ENCODE measurements at regions not wholly inside any gene's neighbourhood (a gene's known extent, or its start where the extent isn't known, plus 50 kb on each side); places are given as distances from the start of the nearest gene placed in this dataset.

DNA sequence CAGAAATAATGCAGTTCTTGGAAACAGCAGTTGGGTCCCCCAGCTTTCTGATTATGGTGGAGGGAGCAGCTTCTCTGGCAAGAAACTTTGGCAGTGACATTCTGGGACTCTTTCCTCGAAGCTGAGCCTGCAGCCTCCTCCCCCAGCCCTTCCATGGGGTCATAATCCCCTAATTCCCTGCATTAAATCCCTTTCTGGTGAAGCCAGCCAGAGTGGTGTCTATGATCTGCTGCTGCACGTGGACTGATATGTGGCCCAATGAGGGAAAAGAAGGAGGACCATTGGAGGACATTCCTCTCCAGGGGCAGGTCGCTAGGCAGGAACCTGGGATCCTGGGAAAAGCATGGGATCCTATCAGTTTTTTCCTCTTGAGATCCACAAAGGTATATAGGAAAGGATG is 470.5 kb downstream of the RPS24 start:
- Histone ChIP-seq H3K27me3 (ENCODE audit: insufficient read depth in 3 of 3, low read length in 2 of 3) (no peaks in the 10 kb centered on the region), H3K4me3 (no peak overlapping the region), H3K27ac (no peak overlapping the region), H3K36me3 (ENCODE audit: insufficient read depth in 1 of 2, low read depth in 1 of 2) (no peaks in the 10 kb centered on the region), H3K4me1 (no peaks in the 10 kb centered on the region), H3K9me3 (no peaks in the 10 kb centered on the region)
- 68 to 75% (median 69%) methylated on average over 3 of the region's 3 CpGs for WGBS, 3 donors
- ATAC-seq (no peak), DNase-seq (no peak)
- intact Hi-C loops (cut with DNase I) = no loop called here
- TF ChIP-seq, protein P1, sequence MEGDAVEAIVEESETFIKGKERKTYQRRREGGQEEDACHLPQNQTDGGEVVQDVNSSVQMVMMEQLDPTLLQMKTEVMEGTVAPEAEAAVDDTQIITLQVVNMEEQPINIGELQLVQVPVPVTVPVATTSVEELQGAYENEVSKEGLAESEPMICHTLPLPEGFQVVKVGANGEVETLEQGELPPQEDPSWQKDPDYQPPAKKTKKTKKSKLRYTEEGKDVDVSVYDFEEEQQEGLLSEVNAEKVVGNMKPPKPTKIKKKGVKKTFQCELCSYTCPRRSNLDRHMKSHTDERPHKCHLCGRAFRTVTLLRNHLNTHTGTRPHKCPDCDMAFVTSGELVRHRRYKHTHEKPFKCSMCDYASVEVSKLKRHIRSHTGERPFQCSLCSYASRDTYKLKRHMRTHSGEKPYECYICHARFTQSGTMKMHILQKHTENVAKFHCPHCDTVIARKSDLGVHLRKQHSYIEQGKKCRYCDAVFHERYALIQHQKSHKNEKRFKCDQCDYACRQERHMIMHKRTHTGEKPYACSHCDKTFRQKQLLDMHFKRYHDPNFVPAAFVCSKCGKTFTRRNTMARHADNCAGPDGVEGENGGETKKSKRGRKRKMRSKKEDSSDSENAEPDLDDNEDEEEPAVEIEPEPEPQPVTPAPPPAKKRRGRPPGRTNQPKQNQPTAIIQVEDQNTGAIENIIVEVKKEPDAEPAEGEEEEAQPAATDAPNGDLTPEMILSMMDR (IDR thresholded peaks at IDR 0.05) = no peak

DNA sequence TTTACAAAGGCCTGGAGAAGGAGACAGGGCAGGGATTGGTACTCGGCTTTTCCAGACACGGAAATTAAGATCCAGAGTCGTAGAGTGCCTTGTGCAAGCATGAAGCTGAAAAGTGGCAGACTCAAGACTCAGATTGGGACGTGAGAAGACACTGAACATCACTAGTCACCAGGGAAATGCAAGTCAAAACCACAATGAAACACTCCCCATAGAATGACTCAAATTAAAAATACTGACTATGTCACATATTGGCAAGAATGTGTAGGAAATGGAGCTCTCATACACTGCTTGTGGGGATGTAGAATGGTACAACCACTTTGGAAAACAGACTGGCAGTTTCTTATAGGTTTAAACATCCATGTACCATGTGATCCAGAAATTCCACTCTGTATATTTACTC is 472.0 kb downstream of the RPS24 start:
- Histone ChIP-seq H3K4me1 (no peaks in the 10 kb centered on the region), H3K36me3 (ENCODE audit: insufficient read depth in 1 of 2, low read depth in 1 of 2) (no peaks in the 10 kb centered on the region), H3K9me3 (no peaks in the 10 kb centered on the region), H3K4me3 (no peak overlapping the region), H3K27ac (no peak overlapping the region), H3K27me3 (ENCODE audit: insufficient read depth in 3 of 3, low read length in 2 of 3) (no peaks in the 10 kb centered on the region)
- intact Hi-C loops (cut with DNase I) = no loop called here
- 96 to 98% (median 97%) methylated on average over 4 of the region's 4 CpGs for WGBS, 3 donors
- TF ChIP-seq, protein P1 (IDR thresholded peaks at IDR 0.05) = no peak
- ATAC-seq (no peak), DNase-seq (no peak)

DNA sequence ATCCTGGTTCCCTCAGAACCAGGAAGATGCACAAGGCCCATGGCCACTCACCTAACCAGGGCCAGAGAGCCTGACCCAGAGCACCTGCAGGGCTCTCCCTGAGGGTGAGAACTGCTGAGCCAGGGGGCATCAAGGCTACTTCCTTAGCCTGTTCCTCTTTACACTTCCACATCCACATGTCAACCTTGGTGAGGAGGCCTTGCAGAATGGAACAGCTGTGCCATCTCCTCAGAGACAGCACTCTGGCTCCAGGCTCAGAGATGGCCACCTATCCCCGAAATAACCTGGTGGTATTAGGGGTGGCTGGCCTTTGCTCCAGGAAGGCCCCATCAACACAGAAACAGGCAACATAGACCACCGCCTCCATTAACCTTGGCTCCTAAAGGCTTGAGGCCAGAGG is 473.0 kb downstream of the RPS24 start:
- 92 to 100% (median 96%) methylated on average over 2 of the region's 2 CpGs for WGBS, 3 donors
- no peaks in the 10 kb centered on the region for H3K9me3 ChIP-seq
- no peaks in the 10 kb centered on the region for H3K36me3 ChIP-seq (ENCODE audit: insufficient read depth in 1 of 2, low read depth in 1 of 2)
- DNase-seq = no peak
- TF ChIP-seq, protein P1 (IDR thresholded peaks at IDR 0.05) = no peak
- H3K27me3 ChIP-seq (ENCODE audit: insufficient read depth in 3 of 3, low read length in 2 of 3) = no peaks in the 10 kb centered on the region
- no peaks in the 10 kb centered on the region for H3K4me1 ChIP-seq
- no peak overlapping the region for H3K4me3 ChIP-seq
- intact Hi-C loops (cut with DNase I) = no loop called here
- no peak for ATAC-seq
- H3K27ac ChIP-seq = no peak overlapping the region

DNA sequence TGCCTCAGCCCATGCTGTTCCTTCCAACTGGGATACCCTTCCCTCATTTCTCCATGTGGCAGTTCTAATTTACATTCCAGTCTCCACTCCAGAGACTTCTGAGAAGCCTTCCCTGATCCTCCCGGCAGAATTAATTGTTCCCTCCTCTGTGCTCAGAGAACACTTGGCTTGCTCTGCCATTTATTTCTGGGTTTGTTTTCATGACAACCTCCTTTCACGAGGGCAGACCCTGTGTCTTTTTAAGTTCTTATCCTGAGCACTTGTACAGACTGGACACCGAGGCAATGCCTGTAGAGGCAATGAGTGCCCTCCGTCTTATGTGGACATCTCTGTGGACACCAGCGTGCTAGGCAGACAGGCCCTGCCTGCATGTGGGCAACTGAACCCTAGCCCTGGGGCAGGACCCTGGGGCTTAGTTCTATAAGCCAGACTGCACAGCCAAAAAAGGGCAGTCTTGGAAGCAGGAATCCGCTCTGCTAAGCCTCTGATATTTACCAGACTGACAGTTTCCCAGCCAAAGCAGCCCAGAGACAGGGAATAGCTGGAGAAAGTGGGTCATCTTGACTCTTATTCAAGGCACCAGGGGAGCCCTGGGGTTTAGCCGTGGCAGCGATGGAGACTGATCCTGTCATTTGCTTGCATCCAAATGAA is 474.0 kb downstream of the RPS24 start:
- no peak for DNase-seq
- H3K27me3 ChIP-seq (ENCODE audit: insufficient read depth in 3 of 3, low read length in 2 of 3) = no peaks in the 10 kb centered on the region
- ATAC-seq = no peak
- H3K36me3 ChIP-seq (ENCODE audit: insufficient read depth in 1 of 2, low read depth in 1 of 2) = no peaks in the 10 kb centered on the region
- no peaks in the 10 kb centered on the region for H3K4me1 ChIP-seq
- TF ChIP-seq, protein P1 (IDR thresholded peaks at IDR 0.05) = no peak
- H3K27ac ChIP-seq = no peak overlapping the region
- intact Hi-C loops (cut with DNase I) = no loop called here
- 61 to 75% (median 63%) methylated on average over 8 of the region's 8 CpGs for WGBS, 3 donors
- H3K9me3 ChIP-seq = no peaks in the 10 kb centered on the region
- H3K4me3 ChIP-seq = no peak overlapping the region
